HUES64 (cell line): ENCODE measurements at regions not wholly inside any gene's neighbourhood (a gene's known extent, or its start where the extent isn't known, plus 50 kb on each side); places are given as distances from the start of the nearest gene placed in this dataset.

Experiments
- H3K27ac ChIP-seq: 2 replicates; pipeline ENCODE4 v1.7.0; 2013; ENCODE audit warnings: low read depth, low read length, inconsistent platforms
- H3K27me3 ChIP-seq: 2 replicates; pipeline ENCODE4 v1.6.1; 2013; ENCODE audit warnings: mild to moderate bottlenecking, low read length; ENCODE audit not compliant: insufficient read depth
- H3K36me3 ChIP-seq: 2 replicates; pipeline ENCODE4 v1.6.1; 2013; ENCODE audit warnings: mild to moderate bottlenecking, low read length; ENCODE audit not compliant: insufficient read depth
- H3K4me1 ChIP-seq: 2 replicates; pipeline ENCODE4 v1.6.1; 2013; ENCODE audit warnings: mild to moderate bottlenecking, low read length, moderate library complexity; ENCODE audit not compliant: insufficient read depth
- H3K4me3 ChIP-seq: 2 replicates; pipeline ENCODE4 v1.5.1; 2013; ENCODE audit warnings: mild to moderate bottlenecking, low read length, moderate library complexity
- H3K9ac ChIP-seq: 2 replicates; pipeline ENCODE4 v1.6.1; 2013; ENCODE audit warnings: mild to moderate bottlenecking, low read depth, low read length
- H3K9me3 ChIP-seq: 2 replicates; pipeline ENCODE4 v1.6.1; 2013; ENCODE audit warnings: low read depth, low read length; ENCODE audit not compliant: insufficient read depth
- WGBS: fragments of 150-250, 120-280 bp; methylation state at CpG from one replicate; pipeline ENCODE4 v1.1.7; 2013; ENCODE audit warnings: missing lambda C conversion rate; 5-methylcytosine and 5-hydroxymethylcytosine counted together

GRCh38 chr22:26905640-26906039 is 248.3 kb downstream of the MIAT start:
- Histone ChIP-seq H3K4me1 (peaks cover 34% of the 10 kb centered on the region), H3K36me3 (no peaks in the 10 kb centered on the region), H3K9me3 (no peaks in the 10 kb centered on the region), H3K4me3 (no peak overlapping the region), H3K27ac (no peak overlapping the region), H3K9ac (no peak overlapping the region), H3K27me3 (peaks cover 26% of the 10 kb centered on the region)
- WGBS = 49% methylated on average over 4 of the region's 4 CpGs

- no peak overlapping the region for H3K4me3 ChIP-seq
- no peak overlapping the region for H3K9ac ChIP-seq
- peaks cover 27% of the 10 kb centered on the region for H3K4me1 ChIP-seq
- WGBS = 86% methylated on average over 10 of the region's 10 CpGs
- no peaks in the 10 kb centered on the region for H3K9me3 ChIP-seq
- H3K27me3 ChIP-seq = peaks cover 26% of the 10 kb centered on the region
- H3K27ac ChIP-seq = no peak overlapping the region
- H3K36me3 ChIP-seq = no peaks in the 10 kb centered on the region
Observed at GRCh38 chr22:26906464-26906863, 249.1 kb downstream of the MIAT start.

- peaks cover 24% of the 10 kb centered on the region for H3K4me1 ChIP-seq
- H3K9ac ChIP-seq = no peak overlapping the region
- H3K4me3 ChIP-seq = no peak overlapping the region
- H3K27me3 ChIP-seq = peaks cover 26% of the 10 kb centered on the region
- H3K9me3 ChIP-seq = no peaks in the 10 kb centered on the region
- WGBS = 88% methylated on average over 1 of the region's 2 CpGs
- H3K36me3 ChIP-seq = no peaks in the 10 kb centered on the region
- H3K27ac ChIP-seq = no peak overlapping the region
Observed at GRCh38 chr22:26907366-26907765, 250.0 kb downstream of the MIAT start.

GRCh38 chr22:26910845-26911244 is 253.5 kb downstream of the MIAT start:
- H3K27me3 ChIP-seq = peaks cover 3% of the 10 kb centered on the region; the same call in 1 of the 2 replicates
- WGBS = 27% methylated on average over 4 of the region's 4 CpGs

GRCh38 chr22:26912655-26913345 is 255.4 kb downstream of the MIAT start:
- Histone ChIP-seq H3K27ac (no peak overlapping the region), H3K9me3 (no peaks in the 10 kb centered on the region), H3K27me3 (no peaks in the 10 kb centered on the region), H3K9ac (no peak overlapping the region), H3K4me1 (peaks cover 17% of the 10 kb centered on the region), H3K4me3 (no peak overlapping the region), H3K36me3 (no peaks in the 10 kb centered on the region)
- WGBS = 60% methylated on average over 22 of the region's 23 CpGs

More at GRCh38 chr22:26910845-26911244, 253.5 kb downstream of the MIAT start:
- Histone ChIP-seq H3K9me3 (no peaks in the 10 kb centered on the region), H3K36me3 (no peaks in the 10 kb centered on the region), H3K4me3 (no peak overlapping the region), H3K27ac (no peak overlapping the region), H3K4me1 (peaks cover 17% of the 10 kb centered on the region), H3K9ac (no peak overlapping the region)

GRCh38 chr22:26914519-26915185 is 257.3 kb downstream of the MIAT start:
- no peak overlapping the region for H3K9ac ChIP-seq
- H3K27ac ChIP-seq = no peak overlapping the region
- no peaks in the 10 kb centered on the region for H3K27me3 ChIP-seq
- 95% methylated on average over 25 of the region's 25 CpGs for WGBS
- H3K9me3 ChIP-seq = no peaks in the 10 kb centered on the region
- H3K36me3 ChIP-seq = no peaks in the 10 kb centered on the region
- H3K4me1 ChIP-seq = peaks cover 17% of the 10 kb centered on the region
- no peak overlapping the region for H3K4me3 ChIP-seq

- no peaks in the 10 kb centered on the region for H3K36me3 ChIP-seq
- no peak overlapping the region for H3K9ac ChIP-seq
- no peak overlapping the region for H3K4me3 ChIP-seq
- 90% methylated on average over 1 of the region's 2 CpGs for WGBS
- H3K27ac ChIP-seq = no peak overlapping the region
- peaks cover 12% of the 10 kb centered on the region; the same call in 1 of the 2 replicates for H3K4me1 ChIP-seq
- no peaks in the 10 kb centered on the region for H3K27me3 ChIP-seq
- H3K9me3 ChIP-seq = no peaks in the 10 kb centered on the region
Observed at GRCh38 chr22:26916236-26916635, 258.8 kb downstream of the MIAT start.

GRCh38 chr22:26918226-26918625 is 260.8 kb downstream of the MIAT start:
- H3K9ac ChIP-seq = no peak overlapping the region

GRCh38 chr22:26921726-26922125 is 264.3 kb downstream of the MIAT start:
- 82% methylated on average over 2 of the region's 2 CpGs for WGBS
- Histone ChIP-seq H3K4me1 (peaks cover 12% of the 10 kb centered on the region; the same call in 1 of the 2 replicates), H3K27ac (no peak overlapping the region), H3K9ac (no peak overlapping the region), H3K9me3 (no peaks in the 10 kb centered on the region), H3K27me3 (no peaks in the 10 kb centered on the region), H3K36me3 (no peaks in the 10 kb centered on the region), H3K4me3 (no peak overlapping the region)

More at GRCh38 chr22:26918226-26918625, 260.8 kb downstream of the MIAT start:
- Histone ChIP-seq H3K4me3 (no peak overlapping the region), H3K36me3 (no peaks in the 10 kb centered on the region), H3K27me3 (no peaks in the 10 kb centered on the region), H3K9me3 (no peaks in the 10 kb centered on the region), H3K27ac (no peak overlapping the region), H3K4me1 (peaks cover 9% of the 10 kb centered on the region; the same call in 1 of the 2 replicates)
- WGBS = 85% methylated on average over 3 of the region's 3 CpGs

- no peak overlapping the region for H3K4me3 ChIP-seq
- no peaks in the 10 kb centered on the region for H3K9me3 ChIP-seq
- peaks cover 12% of the 10 kb centered on the region; the same call in 1 of the 2 replicates for H3K4me1 ChIP-seq
- no peak overlapping the region for H3K9ac ChIP-seq
- WGBS = 14% methylated on average over 4 of the region's 5 CpGs
- no peaks in the 10 kb centered on the region for H3K27me3 ChIP-seq
- H3K36me3 ChIP-seq = no peaks in the 10 kb centered on the region
- no peak overlapping the region for H3K27ac ChIP-seq
Observed at GRCh38 chr22:26922806-26923205, 265.4 kb downstream of the MIAT start.

- Histone ChIP-seq H3K27ac (no peak overlapping the region), H3K36me3 (no peaks in the 10 kb centered on the region), H3K9ac (no peak overlapping the region), H3K4me1 (peaks cover 12% of the 10 kb centered on the region; the same call in 1 of the 2 replicates), H3K4me3 (no peak overlapping the region), H3K27me3 (no peaks in the 10 kb centered on the region), H3K9me3 (no peaks in the 10 kb centered on the region)
- 33% methylated on average over 1 of the region's 1 CpG for WGBS
Observed at GRCh38 chr22:26923531-26923930, 266.1 kb downstream of the MIAT start.
